ENCODE measurements at regions not wholly inside any gene's neighbourhood (a gene's known extent, or its start where the extent isn't known, plus 50 kb on each side); places are given as distances from the start of the nearest gene placed in this dataset.

DNA sequence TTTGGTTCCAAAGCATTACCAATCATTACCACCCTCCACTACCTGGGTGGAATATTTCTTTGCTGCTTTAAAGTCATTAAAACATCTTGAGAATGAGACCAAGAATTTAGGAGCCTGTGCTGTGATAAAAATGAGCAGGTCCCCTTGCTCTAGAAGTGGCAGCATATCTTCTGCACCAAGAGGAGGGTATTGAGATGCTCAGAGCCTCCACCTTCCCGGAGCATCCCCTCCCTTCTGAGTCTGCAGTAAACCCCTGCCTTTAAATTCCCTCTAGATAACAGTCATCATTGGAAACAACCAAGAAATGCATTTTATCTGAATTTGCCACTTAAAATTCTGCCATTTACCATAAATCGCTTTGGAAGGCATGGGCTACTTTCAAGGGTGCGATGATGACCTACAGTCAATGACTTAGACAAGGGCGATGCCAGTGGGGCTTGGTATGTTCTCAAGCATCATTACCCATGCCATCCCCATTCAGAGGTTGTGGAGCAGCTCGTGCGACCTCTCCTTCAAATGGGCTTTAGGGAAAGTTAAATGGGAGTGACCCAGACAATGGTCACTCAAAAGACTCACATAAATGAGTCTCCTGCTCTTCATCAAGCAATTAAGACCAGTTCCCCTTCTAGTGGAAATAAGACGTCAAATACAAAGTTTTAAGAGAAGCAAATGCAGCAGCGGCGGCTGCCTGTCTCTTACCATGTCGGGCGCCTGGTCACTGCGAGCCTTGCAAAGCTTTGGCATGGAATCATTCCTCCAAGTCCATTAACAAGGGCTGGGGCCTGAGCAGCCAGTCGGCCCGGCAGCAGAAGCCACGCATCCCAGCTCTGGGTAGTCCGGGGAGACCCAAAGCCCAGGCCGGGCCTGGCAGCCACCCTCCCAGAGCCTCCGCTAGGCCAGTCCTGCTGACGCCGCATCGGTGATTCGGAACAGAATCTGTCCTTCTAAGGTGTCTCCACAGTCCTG is 334.5 kb downstream of the TMEM121 start:
- DNase-seq: no peak

- no peak for DNase-seq
Measured at GRCh38 chr14:105861985-105862465, 335.6 kb downstream of the TMEM121 start.

DNA sequence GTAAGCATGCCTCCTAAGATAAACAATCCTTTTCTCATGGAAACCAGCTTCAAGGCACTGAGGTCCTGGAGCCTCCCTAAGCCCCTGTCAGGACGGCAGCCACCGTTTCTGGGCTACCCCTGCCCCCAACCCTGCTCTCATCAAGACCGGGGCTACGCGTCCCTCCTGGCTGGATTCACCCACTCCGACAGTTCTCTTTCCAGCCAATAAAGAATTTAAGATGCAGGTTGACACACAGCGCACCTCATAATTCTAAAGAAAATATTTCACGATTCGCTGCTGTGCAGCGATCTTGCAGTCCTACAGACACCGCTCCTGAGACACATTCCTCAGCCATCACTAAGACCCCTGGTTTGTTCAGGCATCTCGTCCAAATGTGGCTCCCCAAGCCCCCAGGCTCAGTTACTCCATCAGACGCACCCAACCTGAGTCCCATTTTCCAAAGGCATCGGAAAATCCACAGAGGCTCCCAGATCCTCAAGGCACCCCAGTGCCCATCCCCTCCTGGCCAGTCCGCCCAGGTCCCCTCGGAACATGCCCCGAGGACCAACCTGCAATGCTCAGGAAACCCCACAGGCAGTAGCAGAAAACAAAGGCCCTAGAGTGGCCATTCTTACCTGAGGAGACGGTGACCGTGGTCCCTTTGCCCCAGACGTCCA is 336.3 kb downstream of the TMEM121 start:
- no peak for DNase-seq

- no peak for DNase-seq
Measured at GRCh38 chr14:105863296-105864108, 337.1 kb downstream of the TMEM121 start.

GRCh38 chr14:105864116-105864515 is 337.7 kb downstream of the TMEM121 start:
- DNase-seq: no peak

DNA sequence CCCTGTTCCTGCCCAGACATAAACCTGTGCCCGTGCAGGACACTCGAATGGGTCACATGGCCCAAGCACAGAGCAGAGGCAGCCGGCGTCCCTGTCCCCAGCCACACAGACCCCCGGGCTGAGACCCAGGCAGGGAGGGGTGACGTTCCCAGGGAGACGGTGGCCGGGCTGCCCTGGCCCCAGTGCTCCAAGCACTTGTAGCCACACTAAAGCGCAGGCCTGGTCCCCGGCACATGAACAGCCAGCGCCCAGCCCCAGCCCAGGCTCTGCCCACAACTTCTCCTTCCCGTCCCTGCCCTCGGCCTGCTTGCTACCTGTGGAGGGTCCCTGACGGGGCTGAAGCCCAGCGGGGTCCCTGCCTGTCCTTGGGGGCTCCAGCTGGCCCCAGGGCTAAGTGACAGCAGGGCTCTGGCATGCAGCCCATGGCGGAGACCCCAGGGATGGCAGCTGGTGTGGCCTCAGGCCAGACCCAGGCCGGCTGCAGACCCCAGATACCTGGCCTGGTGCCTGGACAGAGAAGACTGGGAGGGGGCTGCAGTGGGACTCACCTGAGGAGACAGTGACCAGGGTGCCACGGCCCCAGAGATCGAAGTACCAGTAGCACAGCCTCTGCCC is 338.4 kb downstream of the TMEM121 start:
- no peak for DNase-seq

GRCh38 chr14:105865266-105865903 is 339.0 kb downstream of the TMEM121 start:
- DNase-seq: no peak

GRCh38 chr14:105865904-105866840 is 339.8 kb downstream of the TMEM121 start:
- no peak for DNase-seq

- no peak for DNase-seq
Measured at GRCh38 chr14:105866841-105867321, 340.5 kb downstream of the TMEM121 start.

GRCh38 chr14:105867961-105868599 is 341.7 kb downstream of the TMEM121 start:
- DNase-seq: no peak

- no peak for DNase-seq
Measured at GRCh38 chr14:105871590-105871989, 345.2 kb downstream of the TMEM121 start.

DNA sequence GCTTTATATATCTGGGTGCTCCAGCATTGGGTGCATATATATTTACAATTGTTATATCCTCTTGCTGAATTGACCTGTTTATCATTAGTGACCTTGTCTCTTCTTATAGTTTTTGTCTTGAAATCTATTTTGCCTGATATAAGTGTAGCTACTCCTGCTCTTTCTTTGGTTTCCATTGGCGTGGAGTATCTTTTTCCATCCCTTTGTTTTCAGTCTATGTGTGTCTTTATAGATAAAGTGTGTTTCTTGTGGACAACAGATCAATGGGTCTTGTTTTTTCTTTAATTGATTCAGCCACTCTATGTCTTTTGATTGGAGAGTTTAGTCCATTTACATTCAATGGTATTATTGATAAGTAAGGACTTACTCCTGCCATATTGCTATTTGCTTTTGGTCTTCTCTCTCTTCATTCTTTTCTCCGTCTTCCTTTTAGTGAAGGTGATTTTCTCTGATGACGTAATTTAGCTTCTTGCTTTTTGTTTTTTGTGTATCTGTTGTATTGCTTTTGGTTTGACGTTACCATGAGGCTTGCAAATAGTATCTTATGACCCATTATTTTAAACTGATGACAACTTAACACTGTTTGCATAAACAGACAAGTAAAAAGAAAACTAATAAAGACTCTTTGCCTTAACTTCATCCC is 347.6 kb downstream of the TMEM121 start:
- DNase-seq: no peak

DNA sequence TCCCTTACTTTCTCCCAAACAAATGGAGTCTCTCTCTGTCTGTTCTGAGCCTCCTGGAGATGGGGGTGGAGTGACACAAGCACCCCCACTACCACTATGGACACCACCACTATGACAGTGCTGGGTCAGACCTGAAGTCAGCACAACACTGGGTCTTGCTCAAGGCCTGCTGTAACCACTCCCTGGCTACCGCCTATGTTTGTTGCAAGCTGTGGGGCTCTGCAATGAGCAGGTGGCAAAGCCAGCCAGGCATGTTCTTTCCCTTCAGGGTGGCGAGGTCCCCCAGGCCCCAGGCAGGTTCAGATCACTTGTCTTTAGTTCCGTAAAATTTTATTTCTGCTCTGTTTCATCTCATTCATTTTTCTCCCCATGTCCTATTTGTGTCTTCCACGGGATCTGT is 349.8 kb downstream of the TMEM121 start:
- no peak for DNase-seq

- DNase-seq: no peak
Measured at GRCh38 chr14:105876829-105877228, 350.4 kb downstream of the TMEM121 start.

DNA sequence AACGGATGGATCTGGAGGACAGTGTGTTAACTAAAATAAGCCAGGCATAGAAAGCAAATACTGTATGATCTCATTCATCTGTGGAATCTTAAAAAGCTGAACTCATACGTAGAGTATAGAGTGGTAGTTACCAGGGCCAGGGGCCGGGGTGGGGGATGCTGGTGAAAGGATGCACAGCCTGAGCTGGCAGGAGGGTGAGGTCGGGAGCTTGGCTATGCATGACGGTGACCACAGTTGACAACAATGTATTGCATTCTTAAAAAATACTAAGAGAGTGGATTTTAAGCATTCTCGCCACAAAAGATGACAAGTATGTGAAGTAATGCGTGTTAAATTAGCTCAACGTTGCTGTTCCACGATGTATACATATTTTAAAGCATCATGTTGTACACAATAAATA is 351.3 kb downstream of the TMEM121 start:
- no peak for DNase-seq

GRCh38 chr14:105878125-105878524 is 351.7 kb downstream of the TMEM121 start:
- no peak for DNase-seq

DNA sequence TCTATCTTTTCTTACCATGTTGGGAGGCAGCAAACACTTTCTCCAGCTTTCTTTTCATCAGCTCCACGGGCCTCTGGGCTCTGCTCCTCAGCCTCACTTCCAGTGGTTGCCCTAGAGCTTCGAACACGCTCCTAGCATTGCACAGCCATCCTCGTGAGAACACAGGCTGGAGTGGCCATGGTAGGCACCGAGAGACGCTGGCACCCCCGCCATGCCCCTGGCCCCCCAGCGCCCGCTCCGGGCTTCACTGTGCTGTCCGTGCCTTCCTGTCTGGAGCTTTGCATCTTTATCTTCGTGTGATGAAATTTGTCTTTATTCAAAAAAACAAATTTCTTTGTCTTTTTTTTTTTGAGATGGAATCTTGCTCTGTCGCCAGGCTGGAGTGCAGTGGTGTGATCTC is 352.2 kb downstream of the TMEM121 start:
- DNase-seq: no peak

GRCh38 chr14:105879503-105879866 is 353.1 kb downstream of the TMEM121 start:
- DNase-seq: no peak

GRCh38 chr14:105879867-105880561 is 353.6 kb downstream of the TMEM121 start:
- no peak for DNase-seq
